HepG2 (cell line): ENCODE measurements at regions not wholly inside any gene's neighbourhood (a gene's known extent, or its start where the extent isn't known, plus 50 kb on each side); places are given as distances from the start of the nearest gene placed in this dataset.

Source experiments
- ATAC-seq: fragments of 200-7000 bp; cut with Tn5 transposase; 3 replicates; pipeline ENCODE4 v1.9.1; 2020; ENCODE audit warnings: mild to moderate bottlenecking, moderate library complexity
- BruUV-seq: library from RNA; stranded (reverse); fragments of 400-500 nt; replicated peaks from 2 replicates; lab custom pipeline; 2021; lab: Mats Ljungman, UMichigan
- CTCF ChIA-PET: fragments of 300-600 bp; formaldehyde crosslinking; extraction: SDS; loops from one replicate; lab custom pipeline; 2021; ENCODE audit warnings: low total read pairs, inconsistent platforms, low intra/inter-chr PET ratio; lab: Yijun Ruan, JAX
- POLR2A ChIA-PET: fragments of 350-600 bp; sonication (Branson Sonifier 250); formaldehyde crosslinking; loops from one replicate; lab custom pipeline; 2020; ENCODE audit warnings: antibody characterized with exemption, inconsistent platforms; lab: Yijun Ruan, JAX
- DNase-seq: peaks from one replicate; pipeline ENCODE4 v3.0.0-alpha.2; 2015; ENCODE audit warnings: low spot score
- FAIRE-seq: peaks from 3 replicates; lab custom pipeline; 2011; peaks lifted over from hg19 to GRCh38; lab: Jason Lieb, UNC
- H2AFZ ChIP-seq: one replicate; pipeline ENCODE4 v1.6.1; 2011; ENCODE audit warnings: low read length, inconsistent platforms
- H3K27ac ChIP-seq: fragments of 300-600 bp; 3 replicates; pipeline ENCODE4 v1.8.0; 2011; ENCODE audit warnings: mixed run types, mild to moderate bottlenecking, mixed read lengths, low read length, inconsistent platforms; ENCODE audit not compliant: insufficient read depth; ENCODE audit errors: extremely low read length
- H3K27me3 ChIP-seq, 2 experiments: fragments of 200-600 bp in 1 of 2; 2 replicates in 1 of 2; 3 replicates in 1 of 2; pipeline versions ENCODE4 v1.6.0 to v1.8.0; 2011; ENCODE audit warnings: low read length in 2 of 2, mild to moderate bottlenecking in 2 of 2, moderate library complexity in 2 of 2, inconsistent platforms in 1 of 2; ENCODE audit not compliant: insufficient read depth in 2 of 2, control insufficient read depth in 1 of 2
- H3K36me3 ChIP-seq, 2 experiments: fragments of 200-600 bp in 1 of 2; replicated peaks in 1 of 2; 2 replicates in 1 of 2; 3 replicates in 1 of 2; pipeline versions ENCODE4 v1.5.1 to v1.8.0; 2011; ENCODE audit warnings: low read length in 2 of 2, inconsistent platforms in 1 of 2; ENCODE audit not compliant: insufficient read depth in 2 of 2, control insufficient read depth in 1 of 2
- H3K4me1 ChIP-seq: 2 replicates; pipeline ENCODE4 v1.5.1; 2012; ENCODE audit warnings: low read length, inconsistent platforms; ENCODE audit not compliant: insufficient read depth
- H3K4me2 ChIP-seq: 2 replicates; pipeline ENCODE4 v1.6.0; 2011; ENCODE audit warnings: low read depth, low read length, inconsistent platforms
- H3K4me3 ChIP-seq, 3 experiments: fragments of 200-600 bp in 1 of 3; sonication (generic), shearing (Covaris generic) in 1 of 3; replicated peaks in 1 of 3; 2 replicates each; pipeline ENCODE4 v1.5.1; 2011 to 2016; ENCODE audit warnings: low read length in 3 of 3, inconsistent platforms in 2 of 3, low read depth in 2 of 3, mild to moderate bottlenecking in 2 of 3, control low read depth in 1 of 3, mixed read lengths in 1 of 3; ENCODE audit not compliant: insufficient read depth in 1 of 3
- H3K79me2 ChIP-seq: one replicate; pipeline ENCODE4 v1.6.1; 2011; ENCODE audit warnings: low read length, inconsistent platforms; ENCODE audit not compliant: insufficient read depth
- H3K9ac ChIP-seq: 2 replicates; pipeline ENCODE4 v1.6.0; 2011; ENCODE audit warnings: mild to moderate bottlenecking, low read depth, low read length, inconsistent platforms; ENCODE audit not compliant: insufficient read depth
- H3K9me3 ChIP-seq: 2 replicates; pipeline ENCODE4 v1.5.1; 2012; ENCODE audit warnings: mild to moderate bottlenecking, low read length
- H4K20me1 ChIP-seq: 2 replicates; pipeline ENCODE4 v1.6.0; 2011; ENCODE audit warnings: inconsistent platforms, mild to moderate bottlenecking, low read length, moderate library complexity; ENCODE audit not compliant: insufficient read depth
- ATF7 ChIP-seq, 2 experiments: fragments of 450-650 bp in 1 of 2; sonication (generic) in 1 of 2; formaldehyde crosslinking in 1 of 2; IDR thresholded peaks; 2 replicates each; pipeline versions ENCODE4 v1.4.0 to v1.6.1; 2016 to 2020; ENCODE audit warnings: antibody characterized with exemption in 1 of 2, mild to moderate bottlenecking in 1 of 2, missing genetic modification reagents in 1 of 2
- CEBPB ChIP-seq: IDR thresholded peaks from 2 replicates; pipeline ENCODE4 v1.6.1; 2011; ENCODE audit warnings: low read depth, low read length, improper control_type of control experiment, borderline replicate concordance
- FOSL2 ChIP-seq: sonication (generic); formaldehyde crosslinking; IDR thresholded peaks from 2 replicates; pipeline ENCODE4 v1.4.0; 2020; ENCODE audit warnings: missing genetic modification reagents
- RBAK ChIP-seq: sonication (generic); formaldehyde crosslinking; IDR thresholded peaks from 2 replicates; pipeline ENCODE4 v1.5.1; 2020; ENCODE audit warnings: mild to moderate bottlenecking, missing genetic modification reagents
- WGBS: methylation state at CpG from one replicate; pipeline ENCODE4 v1.1.6; 2017; ENCODE audit warnings: low lambda C conversion rate; 5-methylcytosine and 5-hydroxymethylcytosine counted together
- in situ Hi-C: cut with HindIII; loops from 2 replicates; pipeline ENCODE4 v1.10.0; 2017; ENCODE audit warnings: low pct_unique_long_range_greater_than_20kb; ENCODE audit not compliant: extremely low pct_ligation_motif_present
- intact Hi-C: fragments of 100-400 bp; cut with micrococcal nuclease; formaldehyde crosslinking; loops from one replicate; pipeline ENCODE4 v1.10.0; 2022; ENCODE audit not compliant: unreplicated experiment
- TF ChIP-seq, protein P1 (sequence below): sonication (generic); formaldehyde crosslinking; IDR thresholded peaks from 2 replicates; pipeline ENCODE4 v1.8.0; 2022; ENCODE audit warnings: missing genetic modification reagents, mild to moderate bottlenecking, borderline replicate concordance
- TF ChIP-seq, protein P2 (sequence below): sonication (generic); formaldehyde crosslinking; IDR thresholded peaks from 2 replicates; pipeline ENCODE4 v1.4.0; 2020; ENCODE audit warnings: mild to moderate bottlenecking, missing genetic modification reagents
- TF ChIP-seq, protein P3 (sequence below): sonication (generic); formaldehyde crosslinking; IDR thresholded peaks from 2 replicates; pipeline ENCODE4 v1.4.0; 2020; ENCODE audit warnings: missing genetic modification reagents
- TF ChIP-seq, protein P4 (sequence below): sonication (generic); formaldehyde crosslinking; IDR thresholded peaks from 2 replicates; pipeline ENCODE4 v1.5.0; 2020; ENCODE audit warnings: mild to moderate bottlenecking, missing genetic modification reagents
- TF ChIP-seq, protein P5 (sequence below): IDR thresholded peaks from 2 replicates; pipeline ENCODE4 v1.6.1; 2012; ENCODE audit warnings: inconsistent platforms

DNA sequence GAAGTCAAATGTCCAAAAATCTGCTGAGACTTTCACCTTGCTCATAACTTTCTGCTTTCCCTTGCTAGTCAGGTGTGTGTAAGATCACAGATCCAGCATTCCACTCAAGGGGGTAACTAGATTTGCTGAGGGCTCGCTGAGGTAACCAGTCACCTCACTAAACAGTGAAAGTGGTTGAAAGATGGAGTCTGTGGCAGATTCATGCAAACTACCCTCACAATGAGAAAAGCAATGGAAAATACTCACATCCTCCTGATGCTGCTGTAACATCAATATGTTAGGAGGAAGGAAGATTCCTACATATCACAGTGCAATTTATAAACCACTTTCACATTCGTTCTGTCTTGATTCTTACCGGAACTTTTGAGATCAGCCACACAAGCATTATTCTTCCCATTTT, 174.3 kb upstream of the BCL6 start (continued):
- TF ChIP-seq CEBPB (no peak), RBAK (CRISPR knock-in tag) (no peak)
- TF ChIP-seq, protein P1, sequence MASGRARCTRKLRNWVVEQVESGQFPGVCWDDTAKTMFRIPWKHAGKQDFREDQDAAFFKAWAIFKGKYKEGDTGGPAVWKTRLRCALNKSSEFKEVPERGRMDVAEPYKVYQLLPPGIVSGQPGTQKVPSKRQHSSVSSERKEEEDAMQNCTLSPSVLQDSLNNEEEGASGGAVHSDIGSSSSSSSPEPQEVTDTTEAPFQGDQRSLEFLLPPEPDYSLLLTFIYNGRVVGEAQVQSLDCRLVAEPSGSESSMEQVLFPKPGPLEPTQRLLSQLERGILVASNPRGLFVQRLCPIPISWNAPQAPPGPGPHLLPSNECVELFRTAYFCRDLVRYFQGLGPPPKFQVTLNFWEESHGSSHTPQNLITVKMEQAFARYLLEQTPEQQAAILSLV (CRISPR knock-in tag), result no peak

DNA sequence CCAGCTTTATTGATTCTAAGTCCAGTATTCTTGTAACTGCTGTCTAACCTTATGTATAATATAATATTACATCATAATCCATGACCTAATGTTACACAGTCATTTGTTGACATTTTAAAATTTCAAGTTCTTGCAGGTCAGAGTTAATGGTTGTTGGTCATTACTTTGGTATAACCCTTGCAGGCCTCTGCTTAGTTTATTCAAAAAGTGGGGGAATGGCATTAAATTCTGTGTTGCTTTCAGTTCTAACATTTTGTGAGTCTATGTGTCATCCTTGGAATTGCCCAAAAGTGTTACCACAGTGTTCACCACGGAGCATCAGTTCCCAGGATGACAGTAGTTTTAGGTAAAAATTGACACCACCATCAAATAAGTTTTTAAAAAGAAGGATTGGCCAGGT, 174.8 kb upstream of the BCL6 start:
- FAIRE-seq, result no peak
- BruUV-seq, result no TSS peak
- ChIA-PET CTCF (no interaction called here), POLR2A (no interaction called here)
- H3K4me3 ChIP-seq, result no peak overlapping the region
- no peak overlapping the region for H2AFZ ChIP-seq
- intact Hi-C loops, result no loop called here
- no peaks in the 10 kb centered on the region for H3K79me2 ChIP-seq
- TF ChIP-seq, protein P2, sequence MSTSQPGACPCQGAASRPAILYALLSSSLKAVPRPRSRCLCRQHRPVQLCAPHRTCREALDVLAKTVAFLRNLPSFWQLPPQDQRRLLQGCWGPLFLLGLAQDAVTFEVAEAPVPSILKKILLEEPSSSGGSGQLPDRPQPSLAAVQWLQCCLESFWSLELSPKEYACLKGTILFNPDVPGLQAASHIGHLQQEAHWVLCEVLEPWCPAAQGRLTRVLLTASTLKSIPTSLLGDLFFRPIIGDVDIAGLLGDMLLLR (CRISPR knock-in tag), result no peak
- TF ChIP-seq, protein P3, sequence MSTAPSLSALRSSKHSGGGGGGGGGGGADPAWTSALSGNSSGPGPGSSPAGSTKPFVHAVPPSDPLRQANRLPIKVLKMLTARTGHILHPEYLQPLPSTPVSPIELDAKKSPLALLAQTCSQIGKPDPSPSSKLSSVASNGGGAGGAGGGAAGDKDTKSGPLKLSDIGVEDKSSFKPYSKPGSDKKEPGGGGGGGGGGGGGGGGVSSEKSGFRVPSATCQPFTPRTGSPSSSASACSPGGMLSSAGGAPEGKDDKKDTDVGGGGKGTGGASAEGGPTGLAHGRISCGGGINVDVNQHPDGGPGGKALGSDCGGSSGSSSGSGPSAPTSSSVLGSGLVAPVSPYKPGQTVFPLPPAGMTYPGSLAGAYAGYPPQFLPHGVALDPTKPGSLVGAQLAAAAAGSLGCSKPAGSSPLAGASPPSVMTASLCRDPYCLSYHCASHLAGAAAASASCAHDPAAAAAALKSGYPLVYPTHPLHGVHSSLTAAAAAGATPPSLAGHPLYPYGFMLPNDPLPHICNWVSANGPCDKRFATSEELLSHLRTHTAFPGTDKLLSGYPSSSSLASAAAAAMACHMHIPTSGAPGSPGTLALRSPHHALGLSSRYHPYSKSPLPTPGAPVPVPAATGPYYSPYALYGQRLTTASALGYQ (CRISPR knock-in tag), result no peak
- TF ChIP-seq, protein P4, sequence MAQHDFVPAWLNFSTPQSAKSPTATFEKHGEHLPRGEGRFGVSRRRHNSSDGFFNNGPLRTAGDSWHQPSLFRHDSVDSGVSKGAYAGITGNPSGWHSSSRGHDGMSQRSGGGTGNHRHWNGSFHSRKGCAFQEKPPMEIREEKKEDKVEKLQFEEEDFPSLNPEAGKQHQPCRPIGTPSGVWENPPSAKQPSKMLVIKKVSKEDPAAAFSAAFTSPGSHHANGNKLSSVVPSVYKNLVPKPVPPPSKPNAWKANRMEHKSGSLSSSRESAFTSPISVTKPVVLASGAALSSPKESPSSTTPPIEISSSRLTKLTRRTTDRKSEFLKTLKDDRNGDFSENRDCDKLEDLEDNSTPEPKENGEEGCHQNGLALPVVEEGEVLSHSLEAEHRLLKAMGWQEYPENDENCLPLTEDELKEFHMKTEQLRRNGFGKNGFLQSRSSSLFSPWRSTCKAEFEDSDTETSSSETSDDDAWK (CRISPR knock-in tag), result no peak
- TF ChIP-seq, protein P5, sequence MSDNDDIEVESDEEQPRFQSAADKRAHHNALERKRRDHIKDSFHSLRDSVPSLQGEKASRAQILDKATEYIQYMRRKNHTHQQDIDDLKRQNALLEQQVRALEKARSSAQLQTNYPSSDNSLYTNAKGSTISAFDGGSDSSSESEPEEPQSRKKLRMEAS, result no peak
- 0 out of 2 replicates have a peak, but pooled peaks have one; percentile 19 for TF ChIP-seq ATF7 (IDR thresholded peaks at IDR 0.05)
- TF ChIP-seq ATF7 (CRISPR knock-in tag; IDR thresholded peaks at IDR 0.05), result no peak
- no peak for TF ChIP-seq FOSL2
- 61% methylated on average over 1 of the region's 1 CpG for WGBS
- H4K20me1 ChIP-seq, result no peaks in the 10 kb centered on the region
- no peaks in the 10 kb centered on the region for H3K36me3 ChIP-seq
- H3K9ac ChIP-seq, result no peak overlapping the region
- peaks cover 9% of the 10 kb centered on the region for H3K9me3 ChIP-seq
- H3K4me1 ChIP-seq, result peaks cover 59% of the 10 kb centered on the region
- in situ Hi-C loops, result no loop called here
- no peak for DNase-seq
- ATAC-seq, result no peak
- H3K4me2 ChIP-seq, result no peak overlapping the region
- H3K27ac ChIP-seq, result no peak overlapping the region
- H3K27me3 ChIP-seq, result no peaks in the 10 kb centered on the region; a peak in 1 of 5 replicates
